Mesenchymal stem cell (in vitro differentiated cells and primary cell): ENCODE measurements at regions not wholly inside any gene's neighbourhood (a gene's known extent, or its start where the extent isn't known, plus 50 kb on each side); places are given as distances from the start of the nearest gene placed in this dataset.

Experiments
- DNase-seq: peaks from one replicate; pipeline ENCODE4 v3.0.0-alpha.2; 2013
- H2AFZ ChIP-seq: one replicate; pipeline ENCODE4 v1.6.1; 2013; ENCODE audit warnings: low read depth, mild to moderate bottlenecking, control low read depth, inconsistent platforms, low read length, moderate library complexity
- H2AK5ac ChIP-seq: 2 replicates; pipeline ENCODE4 v1.6.1; 2013; ENCODE audit warnings: low read length, moderate library complexity, mild to moderate bottlenecking, inconsistent platforms; ENCODE audit not compliant: severe bottlenecking
- H2BK120ac ChIP-seq: one replicate; pipeline ENCODE4 v1.6.1; 2013; ENCODE audit warnings: low read depth, mild to moderate bottlenecking, inconsistent platforms, low read length, moderate library complexity
- H2BK12ac ChIP-seq, 2 experiments: one replicate each; pipeline ENCODE4 v1.6.1; 2013; ENCODE audit warnings: inconsistent platforms in 2 of 2, low read length in 2 of 2, mild to moderate bottlenecking in 2 of 2, moderate library complexity in 2 of 2, control low read depth in 1 of 2
- H2BK15ac ChIP-seq: one replicate; pipeline ENCODE4 v1.6.1; 2013; ENCODE audit warnings: mild to moderate bottlenecking, low read depth, inconsistent platforms; ENCODE audit not compliant: poor library complexity, severe bottlenecking
- H2BK5ac ChIP-seq: 2 replicates; pipeline ENCODE4 v1.6.1; 2013; ENCODE audit warnings: low read depth, mild to moderate bottlenecking, low read length, control low read depth, inconsistent platforms; ENCODE audit not compliant: poor library complexity, severe bottlenecking
- H3K14ac ChIP-seq, 2 experiments: one replicate each; pipeline ENCODE4 v1.6.1; 2013; ENCODE audit warnings: inconsistent platforms in 2 of 2, low read length in 2 of 2, control low read depth in 1 of 2, mild to moderate bottlenecking in 1 of 2, moderate library complexity in 1 of 2
- H3K18ac ChIP-seq, 2 experiments: one replicate each; pipeline ENCODE4 v1.6.1; 2013; ENCODE audit warnings: inconsistent platforms in 2 of 2, low read length in 2 of 2, control low read depth in 1 of 2, low read depth in 1 of 2, mild to moderate bottlenecking in 1 of 2
- H3K23ac ChIP-seq, 2 experiments: one replicate each; pipeline ENCODE4 v1.6.1; 2013; ENCODE audit warnings: inconsistent platforms in 2 of 2, low read length in 2 of 2, mild to moderate bottlenecking in 2 of 2, moderate library complexity in 2 of 2, control low read depth in 1 of 2
- H3K27ac ChIP-seq: 2 replicates; pipeline ENCODE4 v1.5.1; 2013; ENCODE audit warnings: mild to moderate bottlenecking, moderate library complexity, low read length, control low read depth, inconsistent platforms; ENCODE audit not compliant: poor library complexity, severe bottlenecking
- H3K27me3 ChIP-seq, 2 experiments: 2 replicates each; pipeline versions ENCODE4 v1.6.1 to v1.7.0; 2013; ENCODE audit warnings: low read length in 2 of 2, mild to moderate bottlenecking in 2 of 2, moderate library complexity in 2 of 2, control low read depth in 1 of 2, inconsistent platforms in 1 of 2; ENCODE audit not compliant: control insufficient read depth in 1 of 2, insufficient read depth in 1 of 2
- H3K36me3 ChIP-seq, 2 experiments: 2 replicates each; pipeline versions ENCODE4 v1.6.1 to v1.7.0; 2013; ENCODE audit warnings: low read length in 2 of 2, control low read depth in 1 of 2, inconsistent platforms in 1 of 2, low read depth in 1 of 2, mild to moderate bottlenecking in 1 of 2; ENCODE audit not compliant: insufficient read depth in 2 of 2, control insufficient read depth in 1 of 2
- H3K4ac ChIP-seq, 2 experiments: one replicate each; pipeline ENCODE4 v1.6.1; 2013; ENCODE audit warnings: inconsistent platforms in 2 of 2, low read length in 2 of 2, mild to moderate bottlenecking in 2 of 2, moderate library complexity in 2 of 2, control low read depth in 1 of 2, low read depth in 1 of 2
- H3K4me1 ChIP-seq: 2 replicates; pipeline ENCODE4 v1.6.1; 2013; ENCODE audit warnings: low read depth, low read length, control low read depth; ENCODE audit not compliant: control insufficient read depth, insufficient read depth
- H3K4me2 ChIP-seq: 2 replicates; pipeline ENCODE4 v1.6.1; 2013; ENCODE audit warnings: low read length, mild to moderate bottlenecking, inconsistent platforms; ENCODE audit not compliant: poor library complexity, severe bottlenecking
- H3K4me3 ChIP-seq, 2 experiments: 2 replicates each; pipeline versions ENCODE4 v1.5.1 to v1.7.0; 2013; ENCODE audit warnings: low read length in 2 of 2, mild to moderate bottlenecking in 2 of 2, control low read depth in 1 of 2, low read depth in 1 of 2; ENCODE audit not compliant: insufficient read depth in 1 of 2
- H3K79me1 ChIP-seq: replicated peaks from 2 replicates; pipeline ENCODE4 v1.6.1; 2013; ENCODE audit warnings: mild to moderate bottlenecking, control low read depth, low read length, inconsistent platforms; ENCODE audit not compliant: poor library complexity, severe bottlenecking
- H3K9ac ChIP-seq: 2 replicates; pipeline ENCODE4 v1.7.0; 2013; ENCODE audit warnings: mild to moderate bottlenecking, low read length, moderate library complexity
- H3K9me3 ChIP-seq: 2 replicates; pipeline ENCODE4 v1.7.0; 2013; ENCODE audit warnings: mild to moderate bottlenecking, low read length; ENCODE audit not compliant: control insufficient read depth
- H4K8ac ChIP-seq: one replicate; pipeline ENCODE4 v1.6.1; 2013; ENCODE audit warnings: inconsistent platforms, mild to moderate bottlenecking, low read length, moderate library complexity
- H4K91ac ChIP-seq: one replicate; pipeline ENCODE4 v1.6.1; 2013; ENCODE audit warnings: mild to moderate bottlenecking, low read length, inconsistent platforms
- WGBS: methylation state at CpG from one replicate; pipeline ENCODE4 v1.1.7; 2013; ENCODE audit warnings: mixed read lengths; 5-methylcytosine and 5-hydroxymethylcytosine counted together

DNA sequence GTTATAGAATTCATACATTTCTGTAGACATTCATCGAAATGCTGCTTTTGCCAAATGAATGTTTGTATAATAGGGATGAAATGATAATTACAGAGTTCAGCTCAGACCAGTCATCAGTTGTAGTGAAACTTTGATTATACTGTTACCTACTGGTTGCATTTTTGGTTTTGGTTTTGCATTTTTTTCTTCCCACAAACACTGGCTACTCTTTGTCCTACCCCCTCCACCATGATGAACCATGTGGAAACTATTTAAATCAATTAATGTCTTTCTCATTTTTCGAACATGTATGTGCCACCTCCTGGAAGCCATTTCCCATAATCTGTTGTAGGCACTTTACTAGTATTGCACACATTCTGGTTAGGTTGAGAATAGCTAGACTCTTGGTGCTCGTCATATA lies 75.3 kb upstream of the MTNR1B start:
- Histone ChIP-seq H2BK12ac (no peak overlapping the region), H3K79me1 (no peaks in the 10 kb centered on the region), H3K27me3 (no peaks in the 10 kb centered on the region), H3K36me3 (no peaks in the 10 kb centered on the region), H4K8ac (no peak overlapping the region), H2AK5ac (no peak overlapping the region), H3K27ac (no peak overlapping the region), H3K9ac (no peak overlapping the region), H3K18ac (no peak overlapping the region), H3K4me1 (no peaks in the 10 kb centered on the region), H3K14ac (no peak overlapping the region), H2BK5ac (no peak overlapping the region), H3K4me2 (no peak overlapping the region), H3K4ac (no peak overlapping the region), H2AFZ (no peak overlapping the region), H2BK15ac (no peak overlapping the region), H3K4me3 (no peak overlapping the region), H3K9me3 (no peaks in the 10 kb centered on the region), H2BK120ac (no peak overlapping the region), H3K23ac (no peak overlapping the region), H4K91ac (no peak overlapping the region)
- WGBS = 70% methylated on average over 2 of the region's 3 CpGs
- no peak for DNase-seq

DNA sequence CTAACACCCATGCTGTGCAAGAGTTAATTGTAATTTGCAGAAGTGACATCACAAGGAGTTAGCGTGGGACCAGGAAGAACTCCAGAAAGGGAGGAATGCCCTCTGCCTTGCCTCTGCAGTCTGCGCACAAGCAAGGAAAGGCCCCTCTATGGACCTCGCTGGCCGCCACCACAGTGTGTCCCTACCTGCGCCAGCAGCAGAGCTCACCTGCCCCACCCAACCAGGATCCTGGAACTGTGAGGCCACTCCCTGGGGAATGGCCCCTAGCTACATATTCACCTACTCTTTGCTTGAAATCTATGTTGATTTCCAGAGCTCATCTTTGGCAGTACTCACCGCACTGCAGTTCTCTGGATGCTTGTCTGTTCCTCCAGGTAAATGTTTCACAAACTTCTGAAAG lies 72.0 kb upstream of the MTNR1B start:
- Histone ChIP-seq H3K4me2 (no peak overlapping the region), H3K27me3 (peaks cover 0 to 8% of the 10 kb centered on the region in 2 experiments), H3K14ac (peak overlapping the region in 1 of 2 experiments; percentile 41), H2BK5ac (no peak overlapping the region), H3K79me1 (no peaks in the 10 kb centered on the region), H2AFZ (no peak overlapping the region), H3K36me3 (no peaks in the 10 kb centered on the region), H4K91ac (no peak overlapping the region), H2BK120ac (no peak overlapping the region), H2AK5ac (no peak overlapping the region), H2BK12ac (no peak overlapping the region), H2BK15ac (no peak overlapping the region), H3K23ac (no peak overlapping the region), H3K4me1 (no peaks in the 10 kb centered on the region), H4K8ac (no peak overlapping the region), H3K9me3 (no peaks in the 10 kb centered on the region), H3K18ac (no peak overlapping the region), H3K27ac (no peak overlapping the region), H3K9ac (no peak overlapping the region), H3K4me3 (no peak overlapping the region), H3K4ac (no peak overlapping the region)
- DNase-seq = no peak
- 96% methylated on average over 6 of the region's 6 CpGs for WGBS

DNA sequence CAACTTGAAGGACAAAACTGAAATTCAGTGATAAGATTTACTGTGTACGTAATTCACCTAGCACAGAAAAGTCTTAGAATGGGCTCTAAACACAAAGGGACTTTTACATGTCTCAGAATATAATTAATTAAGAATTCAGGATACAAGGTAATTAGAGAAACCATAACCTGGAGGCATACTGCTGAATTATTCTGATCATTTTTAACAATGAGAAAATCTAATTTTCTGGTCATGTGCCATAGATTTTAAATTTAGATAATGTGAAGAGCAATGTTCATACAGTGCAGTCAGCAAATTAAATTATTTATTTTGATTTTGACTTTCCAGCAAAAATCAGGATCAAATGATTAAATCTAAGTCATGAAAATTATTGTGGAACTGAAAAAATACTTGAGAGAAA lies 67.0 kb upstream of the MTNR1B start:
- no CpG with 5 or more reads among the region's 1 CpG for WGBS
- Histone ChIP-seq H2BK15ac (no peak overlapping the region), H3K27me3 (peaks cover 0 to 8% of the 10 kb centered on the region in 2 experiments), H3K36me3 (no peaks in the 10 kb centered on the region), H2BK5ac (no peak overlapping the region), H2BK12ac (no peak overlapping the region), H3K79me1 (no peaks in the 10 kb centered on the region), H3K4ac (no peak overlapping the region), H2BK120ac (no peak overlapping the region), H3K9me3 (no peaks in the 10 kb centered on the region), H3K23ac (no peak overlapping the region), H3K27ac (no peak overlapping the region), H3K4me3 (no peak overlapping the region), H3K14ac (no peak overlapping the region), H3K18ac (no peak overlapping the region), H2AFZ (no peak overlapping the region), H2AK5ac (no peak overlapping the region), H3K4me1 (peaks cover 1% of the 10 kb centered on the region), H4K91ac (no peak overlapping the region), H3K9ac (no peak overlapping the region), H3K4me2 (no peak overlapping the region), H4K8ac (no peak overlapping the region)
- no peak for DNase-seq

DNA sequence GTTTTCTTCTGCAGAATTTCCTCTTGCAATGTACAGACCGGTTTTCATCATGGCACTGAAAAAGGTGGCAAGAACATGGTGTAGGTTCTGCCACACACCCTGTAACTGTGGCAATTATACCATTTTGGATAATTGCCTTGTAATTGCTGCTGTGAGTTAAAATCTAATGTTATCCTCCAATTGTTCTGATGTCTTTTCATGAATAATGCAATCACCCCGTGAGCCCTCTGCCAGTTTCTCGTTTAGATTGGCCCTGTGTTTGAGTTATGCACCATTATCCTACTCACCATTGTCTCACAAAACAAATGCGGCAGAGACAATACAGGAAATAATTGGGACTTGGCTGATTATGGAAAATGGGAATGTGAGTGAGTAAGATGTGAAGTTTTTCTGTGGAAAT lies 61.8 kb upstream of the MTNR1B start:
- no peak for DNase-seq
- no peak overlapping the region for H4K8ac ChIP-seq

More for the DNA sequence above, 61.8 kb upstream of the MTNR1B start:
- H2AK5ac ChIP-seq = no peak overlapping the region
- H3K36me3 ChIP-seq = no peaks in the 10 kb centered on the region
- H3K4me2 ChIP-seq = no peak overlapping the region
- no peaks in the 10 kb centered on the region for H3K9me3 ChIP-seq
- H3K4me1 ChIP-seq = peaks cover 1% of the 10 kb centered on the region
- H3K18ac ChIP-seq = no peak overlapping the region
- no peak overlapping the region for H3K4me3 ChIP-seq
- H3K27ac ChIP-seq = no peak overlapping the region
- H2AFZ ChIP-seq = no peak overlapping the region
- no peak overlapping the region for H3K9ac ChIP-seq
- peaks cover 0 to under 1% of the 10 kb centered on the region in 2 experiments for H3K27me3 ChIP-seq
- H3K79me1 ChIP-seq = no peaks in the 10 kb centered on the region
- no peak overlapping the region for H3K14ac ChIP-seq
- H4K91ac ChIP-seq = no peak overlapping the region
- no peak overlapping the region for H3K4ac ChIP-seq
- no peak overlapping the region for H2BK12ac ChIP-seq
- H2BK15ac ChIP-seq = no peak overlapping the region
- no peak overlapping the region for H2BK5ac ChIP-seq
- no peak overlapping the region for H3K23ac ChIP-seq
- WGBS = 84% methylated on average over 4 of the region's 4 CpGs
- H2BK120ac ChIP-seq = no peak overlapping the region
